Rectal smooth muscle tissue (tissue), 1 donor: ENCODE measurements at regions not wholly inside any gene's neighbourhood (a gene's known extent, or its start where the extent isn't known, plus 50 kb on each side); places are given as distances from the start of the nearest gene placed in this dataset.

ENCODE experiments used
- H3K27ac ChIP-seq: one replicate; pipeline ENCODE4 v1.7.0; 2013; ENCODE audit warnings: low read depth, low read length, inconsistent platforms
- H3K27me3 ChIP-seq: one replicate; pipeline ENCODE4 v1.7.0; 2013; ENCODE audit warnings: low read length; ENCODE audit not compliant: control insufficient read depth, insufficient read depth
- H3K36me3 ChIP-seq: one replicate; pipeline ENCODE4 v1.7.0; 2013; ENCODE audit warnings: low read length; ENCODE audit not compliant: control insufficient read depth, insufficient read depth
- H3K4me1 ChIP-seq: one replicate; pipeline ENCODE4 v1.7.0; 2013; ENCODE audit warnings: low read length; ENCODE audit not compliant: control insufficient read depth, insufficient read depth
- H3K4me3 ChIP-seq: one replicate; pipeline ENCODE4 v1.7.0; 2013; ENCODE audit warnings: low read length
- H3K9ac ChIP-seq: one replicate; pipeline ENCODE4 v1.7.0; 2013; ENCODE audit warnings: low read length

GRCh38 chr2:167404627-167405284 lies 516.5 kb downstream of the XIRP2 start:
- H3K9ac ChIP-seq, result no peak overlapping the region

GRCh38 chr2:167401309-167401708 lies 513.0 kb downstream of the XIRP2 start:
- H3K27me3 ChIP-seq, result no peaks in the 10 kb centered on the region
- H3K4me1 ChIP-seq, result no peaks in the 10 kb centered on the region
- no peak overlapping the region for H3K27ac ChIP-seq
- H3K9ac ChIP-seq, result no peak overlapping the region
- no peak overlapping the region for H3K4me3 ChIP-seq
- H3K36me3 ChIP-seq, result no peaks in the 10 kb centered on the region

More at GRCh38 chr2:167404627-167405284, 516.5 kb downstream of the XIRP2 start:
- Histone ChIP-seq H3K27me3 (no peaks in the 10 kb centered on the region), H3K4me3 (no peak overlapping the region), H3K27ac (no peak overlapping the region), H3K4me1 (no peaks in the 10 kb centered on the region), H3K36me3 (no peaks in the 10 kb centered on the region)

GRCh38 chr2:167400546-167400945 lies 512.3 kb downstream of the XIRP2 start:
- Histone ChIP-seq H3K4me3 (no peak overlapping the region), H3K4me1 (no peaks in the 10 kb centered on the region), H3K36me3 (no peaks in the 10 kb centered on the region), H3K27me3 (no peaks in the 10 kb centered on the region), H3K27ac (no peak overlapping the region), H3K9ac (no peak overlapping the region)

GRCh38 chr2:167398873-167399272 lies 510.6 kb downstream of the XIRP2 start:
- Histone ChIP-seq H3K36me3 (no peaks in the 10 kb centered on the region), H3K27ac (no peak overlapping the region), H3K27me3 (no peaks in the 10 kb centered on the region), H3K4me1 (no peaks in the 10 kb centered on the region), H3K4me3 (no peak overlapping the region), H3K9ac (no peak overlapping the region)

DNA sequence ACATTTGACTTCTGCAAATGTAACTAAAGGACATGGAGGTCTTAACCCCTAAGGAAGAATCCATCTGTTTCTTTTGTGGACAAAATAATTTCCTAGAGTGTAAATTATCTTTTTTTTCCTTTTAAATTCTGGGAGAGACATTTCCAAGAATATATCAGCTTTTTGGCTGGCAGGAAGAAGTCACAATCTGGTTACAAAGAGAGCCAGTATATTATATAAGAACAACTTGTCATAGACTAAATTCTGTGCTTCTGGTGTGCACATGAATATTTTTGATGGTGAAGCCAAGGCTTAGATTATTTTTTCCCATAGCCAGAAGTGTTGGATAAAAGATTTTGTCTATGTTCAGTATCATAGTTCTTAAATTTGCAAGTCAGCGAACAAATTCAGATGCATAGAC lies 500.6 kb downstream of the XIRP2 start:
- H3K27me3 ChIP-seq, result no peaks in the 10 kb centered on the region
- H3K9ac ChIP-seq, result no peak overlapping the region
- H3K27ac ChIP-seq, result no peak overlapping the region
- H3K4me3 ChIP-seq, result no peak overlapping the region
- H3K36me3 ChIP-seq, result no peaks in the 10 kb centered on the region
- H3K4me1 ChIP-seq, result no peaks in the 10 kb centered on the region

DNA sequence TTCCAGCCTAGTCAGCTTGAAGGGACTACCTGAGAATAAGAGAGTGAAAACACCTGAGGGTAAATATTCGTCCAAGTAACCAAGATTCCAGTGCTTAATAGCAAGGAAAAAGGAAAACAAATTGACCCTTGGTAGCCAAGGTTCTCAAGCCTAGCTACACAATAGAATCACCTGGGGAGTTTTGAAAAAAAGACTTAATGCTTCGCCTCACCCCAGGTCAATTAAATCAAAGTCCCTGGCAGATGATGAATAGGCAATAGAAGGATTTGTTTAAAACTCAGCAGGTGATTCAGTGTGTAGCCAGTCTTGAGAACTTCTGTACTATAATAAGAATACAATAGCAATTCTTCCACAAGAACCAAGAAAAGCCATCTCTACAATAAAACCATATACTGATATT lies 500.2 kb downstream of the XIRP2 start:
- Histone ChIP-seq H3K27ac (no peak overlapping the region), H3K36me3 (no peaks in the 10 kb centered on the region), H3K9ac (no peak overlapping the region)

GRCh38 chr2:167386694-167387093 lies 498.4 kb downstream of the XIRP2 start:
- H3K4me1 ChIP-seq, result no peaks in the 10 kb centered on the region
- no peaks in the 10 kb centered on the region for H3K36me3 ChIP-seq
- H3K27me3 ChIP-seq, result no peaks in the 10 kb centered on the region

More for the DNA sequence above, 500.2 kb downstream of the XIRP2 start:
- Histone ChIP-seq H3K27me3 (no peaks in the 10 kb centered on the region), H3K4me3 (no peak overlapping the region), H3K4me1 (no peaks in the 10 kb centered on the region)

DNA sequence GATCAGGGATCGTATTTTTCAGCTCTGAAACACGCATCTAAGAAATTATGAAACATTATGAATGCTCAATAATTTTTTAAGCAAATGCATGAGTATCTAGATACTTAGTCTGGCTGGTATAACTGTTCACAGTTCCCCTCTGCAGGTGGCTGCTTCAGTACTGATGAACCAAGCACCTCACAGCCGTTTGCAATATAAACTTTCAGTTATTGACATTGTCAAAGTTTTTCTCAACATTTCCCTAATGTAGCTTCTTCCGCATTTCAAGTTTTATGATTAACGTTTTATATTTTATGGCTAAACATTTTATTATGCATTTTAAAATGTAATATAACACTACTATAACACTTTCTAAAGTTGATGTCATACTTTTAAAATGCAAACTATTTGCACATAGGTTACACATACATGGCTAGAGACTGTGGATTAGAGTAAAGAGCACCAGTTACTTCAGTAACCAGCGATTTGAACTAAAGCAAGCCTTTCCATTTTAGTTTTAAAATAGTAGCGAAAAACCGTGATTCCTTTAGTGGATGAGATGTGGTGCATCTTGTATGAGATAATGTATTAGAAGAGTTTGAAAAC lies 495.4 kb downstream of the XIRP2 start:
- H3K27ac ChIP-seq, result no peak overlapping the region
- H3K36me3 ChIP-seq, result no peaks in the 10 kb centered on the region
- H3K27me3 ChIP-seq, result no peaks in the 10 kb centered on the region
- H3K4me1 ChIP-seq, result no peaks in the 10 kb centered on the region
- H3K4me3 ChIP-seq, result no peak overlapping the region
- no peak overlapping the region for H3K9ac ChIP-seq

More at GRCh38 chr2:167386694-167387093, 498.4 kb downstream of the XIRP2 start:
- no peak overlapping the region for H3K27ac ChIP-seq
- no peak overlapping the region for H3K9ac ChIP-seq
- H3K4me3 ChIP-seq, result no peak overlapping the region

- H3K27me3 ChIP-seq, result no peaks in the 10 kb centered on the region
- no peaks in the 10 kb centered on the region for H3K36me3 ChIP-seq
- H3K4me3 ChIP-seq, result no peak overlapping the region
- no peaks in the 10 kb centered on the region for H3K4me1 ChIP-seq
- no peak overlapping the region for H3K27ac ChIP-seq
- H3K9ac ChIP-seq, result no peak overlapping the region
Observed at GRCh38 chr2:167381349-167381748, 493.1 kb downstream of the XIRP2 start.

GRCh38 chr2:167380555-167380954 lies 492.3 kb downstream of the XIRP2 start:
- no peaks in the 10 kb centered on the region for H3K36me3 ChIP-seq
- no peak overlapping the region for H3K4me3 ChIP-seq
- no peaks in the 10 kb centered on the region for H3K4me1 ChIP-seq
- H3K9ac ChIP-seq, result no peak overlapping the region
- H3K27ac ChIP-seq, result no peak overlapping the region
- no peaks in the 10 kb centered on the region for H3K27me3 ChIP-seq

- H3K27me3 ChIP-seq, result no peaks in the 10 kb centered on the region
- no peak overlapping the region for H3K4me3 ChIP-seq
- H3K27ac ChIP-seq, result no peak overlapping the region
- no peaks in the 10 kb centered on the region for H3K36me3 ChIP-seq
- no peaks in the 10 kb centered on the region for H3K4me1 ChIP-seq
- no peak overlapping the region for H3K9ac ChIP-seq
Observed at GRCh38 chr2:167380094-167380493, 491.8 kb downstream of the XIRP2 start.

- no peaks in the 10 kb centered on the region for H3K27me3 ChIP-seq
- H3K27ac ChIP-seq, result no peak overlapping the region
- H3K4me3 ChIP-seq, result no peak overlapping the region
- no peaks in the 10 kb centered on the region for H3K4me1 ChIP-seq
- no peaks in the 10 kb centered on the region for H3K36me3 ChIP-seq
- no peak overlapping the region for H3K9ac ChIP-seq
Observed at GRCh38 chr2:167369083-167369482, 480.8 kb downstream of the XIRP2 start.

DNA sequence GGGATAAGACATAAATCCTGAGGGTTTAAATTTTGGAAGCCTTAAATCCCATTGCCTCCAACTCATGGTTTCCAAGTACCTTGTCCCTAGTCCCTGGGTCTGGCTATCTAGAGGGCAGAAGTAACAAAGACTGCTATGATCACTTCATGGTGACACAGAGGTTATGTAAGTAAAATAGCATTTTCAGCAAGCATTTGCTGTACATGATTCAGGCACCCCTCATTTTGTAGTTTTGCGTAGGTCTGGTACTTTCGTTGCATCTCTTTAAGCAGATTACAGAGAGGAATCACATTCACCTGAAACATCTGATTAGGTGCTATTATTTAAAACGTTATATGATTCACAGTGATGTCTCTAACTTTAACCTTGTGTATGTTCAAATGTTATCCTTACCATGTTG lies 480.1 kb downstream of the XIRP2 start:
- Histone ChIP-seq H3K9ac (no peak overlapping the region), H3K27ac (no peak overlapping the region), H3K27me3 (no peaks in the 10 kb centered on the region), H3K4me3 (no peak overlapping the region), H3K36me3 (no peaks in the 10 kb centered on the region), H3K4me1 (no peaks in the 10 kb centered on the region)
